Adipocyte (in vitro differentiated cells): ENCODE measurements at regions not wholly inside any gene's neighbourhood (a gene's known extent, or its start where the extent isn't known, plus 50 kb on each side); places are given as distances from the start of the nearest gene placed in this dataset.

Experiments used
- DNase-seq: peaks from one replicate; pipeline ENCODE4 v3.0.0-alpha.2; 2015; ENCODE audit warnings: low read depth
- H3K27me3 ChIP-seq: replicated peaks from 2 replicates; pipeline ENCODE4 v1.7.0; 2013; ENCODE audit warnings: mild to moderate bottlenecking, low read length, moderate library complexity; ENCODE audit not compliant: control insufficient read depth, insufficient read depth
- H3K36me3 ChIP-seq: 2 replicates; pipeline ENCODE4 v1.7.0; 2013; ENCODE audit warnings: low read length, mild to moderate bottlenecking, moderate library complexity; ENCODE audit not compliant: control insufficient read depth, insufficient read depth, severe bottlenecking
- H3K4me1 ChIP-seq: 2 replicates; pipeline ENCODE4 v1.7.0; 2013; ENCODE audit warnings: mild to moderate bottlenecking, low read length, moderate library complexity; ENCODE audit not compliant: control insufficient read depth, insufficient read depth
- H3K4me3 ChIP-seq: 2 replicates; pipeline ENCODE4 v1.7.0; 2013; ENCODE audit warnings: mild to moderate bottlenecking, low read length, moderate library complexity
- H3K9ac ChIP-seq: 2 replicates; pipeline ENCODE4 v1.7.0; 2013; ENCODE audit warnings: mild to moderate bottlenecking, low read length, moderate library complexity
- H3K9me3 ChIP-seq: 2 replicates; pipeline ENCODE4 v1.7.0; 2013; ENCODE audit warnings: mild to moderate bottlenecking, low read length, moderate library complexity; ENCODE audit not compliant: control insufficient read depth

GRCh38 chr5:31097851-31098250 is 95.6 kb upstream of the CDH6 start:
- DNase-seq, result no peak
- no peaks in the 10 kb centered on the region for H3K9me3 ChIP-seq
- H3K4me1 ChIP-seq, result no peaks in the 10 kb centered on the region
- peaks cover 2% of the 10 kb centered on the region for H3K27me3 ChIP-seq
- no peak overlapping the region for H3K4me3 ChIP-seq
- H3K36me3 ChIP-seq, result no peaks in the 10 kb centered on the region
- H3K9ac ChIP-seq, result no peak overlapping the region

GRCh38 chr5:31096238-31096865 is 97.1 kb upstream of the CDH6 start:
- H3K4me3 ChIP-seq, result no peak overlapping the region
- peak; percentile 66 for DNase-seq
- no peaks in the 10 kb centered on the region for H3K9me3 ChIP-seq
- H3K9ac ChIP-seq, result no peak overlapping the region
- H3K4me1 ChIP-seq, result no peaks in the 10 kb centered on the region
- no peaks in the 10 kb centered on the region for H3K36me3 ChIP-seq
- peaks cover 2% of the 10 kb centered on the region for H3K27me3 ChIP-seq

GRCh38 chr5:31095796-31096195 is 97.7 kb upstream of the CDH6 start:
- no peak for DNase-seq
- Histone ChIP-seq H3K9ac (no peak overlapping the region), H3K27me3 (peaks cover 2% of the 10 kb centered on the region), H3K36me3 (no peaks in the 10 kb centered on the region), H3K4me3 (no peak overlapping the region), H3K4me1 (no peaks in the 10 kb centered on the region), H3K9me3 (no peaks in the 10 kb centered on the region)

- H3K27me3 ChIP-seq, result no peaks in the 10 kb centered on the region
- H3K4me1 ChIP-seq, result no peaks in the 10 kb centered on the region
- no peak for DNase-seq
Observed at GRCh38 chr5:31091501-31091900, 102.0 kb upstream of the CDH6 start.

GRCh38 chr5:31090467-31090866 is 103.0 kb upstream of the CDH6 start:
- Histone ChIP-seq H3K4me1 (no peaks in the 10 kb centered on the region), H3K4me3 (no peak overlapping the region), H3K27me3 (no peaks in the 10 kb centered on the region), H3K9ac (no peak overlapping the region), H3K9me3 (no peaks in the 10 kb centered on the region), H3K36me3 (no peaks in the 10 kb centered on the region)
- DNase-seq, result no peak

More at GRCh38 chr5:31091501-31091900, 102.0 kb upstream of the CDH6 start:
- Histone ChIP-seq H3K9ac (no peak overlapping the region), H3K9me3 (no peaks in the 10 kb centered on the region), H3K4me3 (no peak overlapping the region), H3K36me3 (no peaks in the 10 kb centered on the region)

- H3K9ac ChIP-seq, result no peak overlapping the region
- H3K4me3 ChIP-seq, result no peak overlapping the region
- no peak for DNase-seq
- no peaks in the 10 kb centered on the region for H3K36me3 ChIP-seq
- no peaks in the 10 kb centered on the region for H3K4me1 ChIP-seq
- no peaks in the 10 kb centered on the region for H3K9me3 ChIP-seq
- no peaks in the 10 kb centered on the region for H3K27me3 ChIP-seq
Observed at GRCh38 chr5:31086839-31087415, 106.6 kb upstream of the CDH6 start.

GRCh38 chr5:31084871-31085270 is 108.6 kb upstream of the CDH6 start:
- H3K9me3 ChIP-seq, result no peaks in the 10 kb centered on the region
- no peak overlapping the region for H3K9ac ChIP-seq
- no peaks in the 10 kb centered on the region for H3K36me3 ChIP-seq
- H3K27me3 ChIP-seq, result no peaks in the 10 kb centered on the region
- H3K4me3 ChIP-seq, result no peak overlapping the region
- no peaks in the 10 kb centered on the region for H3K4me1 ChIP-seq
- no peak for DNase-seq

- no peak overlapping the region for H3K4me3 ChIP-seq
Observed at GRCh38 chr5:31083364-31083763, 110.1 kb upstream of the CDH6 start.

GRCh38 chr5:31079668-31080067 is 113.8 kb upstream of the CDH6 start:
- Histone ChIP-seq H3K9me3 (peaks cover 4% of the 10 kb centered on the region), H3K36me3 (no peaks in the 10 kb centered on the region), H3K4me1 (no peaks in the 10 kb centered on the region), H3K4me3 (no peak overlapping the region), H3K9ac (no peak overlapping the region), H3K27me3 (no peaks in the 10 kb centered on the region)
- no peak for DNase-seq

More at GRCh38 chr5:31083364-31083763, 110.1 kb upstream of the CDH6 start:
- Histone ChIP-seq H3K9ac (no peak overlapping the region), H3K27me3 (no peaks in the 10 kb centered on the region), H3K9me3 (no peaks in the 10 kb centered on the region), H3K36me3 (no peaks in the 10 kb centered on the region), H3K4me1 (no peaks in the 10 kb centered on the region)
- no peak for DNase-seq

GRCh38 chr5:31078956-31079355 is 114.5 kb upstream of the CDH6 start:
- Histone ChIP-seq H3K9ac (no peak overlapping the region), H3K9me3 (peaks cover 4% of the 10 kb centered on the region), H3K36me3 (no peaks in the 10 kb centered on the region), H3K4me3 (no peak overlapping the region), H3K27me3 (no peaks in the 10 kb centered on the region), H3K4me1 (no peaks in the 10 kb centered on the region)
- DNase-seq, result no peak

- no peak for DNase-seq
- Histone ChIP-seq H3K4me1 (no peaks in the 10 kb centered on the region), H3K9ac (no peak overlapping the region), H3K36me3 (no peaks in the 10 kb centered on the region), H3K4me3 (no peak overlapping the region), H3K27me3 (no peaks in the 10 kb centered on the region), H3K9me3 (peaks cover 4% of the 10 kb centered on the region)
Observed at GRCh38 chr5:31075981-31076380, 117.5 kb upstream of the CDH6 start.

- Histone ChIP-seq H3K4me1 (peaks cover 4% of the 10 kb centered on the region), H3K9ac (no peak overlapping the region), H3K36me3 (no peaks in the 10 kb centered on the region), H3K9me3 (no peaks in the 10 kb centered on the region), H3K27me3 (no peaks in the 10 kb centered on the region), H3K4me3 (no peak overlapping the region)
- DNase-seq, result no peak
Observed at GRCh38 chr5:31068287-31068686, 125.2 kb upstream of the CDH6 start.
